Stimulated activated CD8-positive, alpha-beta memory T cell treated with anti-CD3 and anti-CD28 coated beads, Interleukin-12 subunit alpha, Interleukin-12 subunit beta, amount 100 ng/mL, for 4 hours (primary cell): ENCODE measurements at regions not wholly inside any gene's neighbourhood (a gene's known extent, or its start where the extent isn't known, plus 50 kb on each side); places are given as distances from the start of the nearest gene placed in this dataset.

Experiments
- DNase-seq: peaks from one replicate; pipeline ENCODE4 v3.0.0-alpha.2; 2020; ENCODE audit warnings: low read depth

- DNase-seq, result no peak
These were observed 185.8 kb upstream of the SOX5 start for GRCh38 chr12:24135158-24135850.

DNA sequence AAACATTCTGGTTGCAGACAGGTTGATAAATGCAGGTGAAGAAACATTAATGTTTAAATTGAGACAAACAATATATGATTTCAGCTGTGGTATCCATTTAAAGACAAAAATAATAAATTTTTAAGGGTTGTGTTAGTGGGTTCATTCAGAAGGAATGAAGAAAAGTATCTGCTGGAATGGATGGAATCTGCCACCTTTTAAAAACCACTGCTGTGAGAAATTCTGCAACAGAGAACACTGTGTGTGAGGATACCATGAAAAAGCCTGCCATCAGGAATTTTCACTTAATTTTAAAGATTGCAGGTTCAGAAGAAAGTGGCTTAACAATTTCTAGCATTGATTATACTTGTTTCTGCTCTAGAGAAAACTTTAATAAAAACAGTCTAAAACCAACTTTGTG, 184.6 kb upstream of the SOX5 start:
- DNase-seq, result no peak

GRCh38 chr12:24133384-24133783, 183.9 kb upstream of the SOX5 start:
- no peak for DNase-seq

- DNase-seq, result no peak
These were observed 178.7 kb upstream of the SOX5 start for GRCh38 chr12:24127919-24128721.

GRCh38 chr12:24125280-24125679, 175.8 kb upstream of the SOX5 start:
- no peak for DNase-seq

GRCh38 chr12:24121911-24122310, 172.4 kb upstream of the SOX5 start:
- DNase-seq, result no peak

DNA sequence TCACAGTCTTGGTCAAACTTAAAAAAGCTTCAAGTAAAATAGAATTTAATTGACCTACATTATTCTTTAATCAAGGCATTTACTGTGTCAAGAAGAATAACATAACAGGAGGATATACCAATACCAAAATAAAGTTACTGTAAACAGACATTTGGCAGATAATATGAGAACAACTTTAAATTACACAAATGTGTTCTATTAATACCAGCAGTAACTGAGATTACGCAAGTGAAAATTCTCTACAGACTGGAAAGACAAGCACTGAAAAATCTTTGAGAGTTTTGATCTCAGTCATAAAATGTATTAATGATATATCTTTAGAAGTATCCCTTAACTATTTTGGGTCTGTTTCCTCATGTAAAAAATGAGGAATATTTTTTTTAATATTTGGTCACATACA, 169.2 kb upstream of the SOX5 start:
- no peak for DNase-seq

DNA sequence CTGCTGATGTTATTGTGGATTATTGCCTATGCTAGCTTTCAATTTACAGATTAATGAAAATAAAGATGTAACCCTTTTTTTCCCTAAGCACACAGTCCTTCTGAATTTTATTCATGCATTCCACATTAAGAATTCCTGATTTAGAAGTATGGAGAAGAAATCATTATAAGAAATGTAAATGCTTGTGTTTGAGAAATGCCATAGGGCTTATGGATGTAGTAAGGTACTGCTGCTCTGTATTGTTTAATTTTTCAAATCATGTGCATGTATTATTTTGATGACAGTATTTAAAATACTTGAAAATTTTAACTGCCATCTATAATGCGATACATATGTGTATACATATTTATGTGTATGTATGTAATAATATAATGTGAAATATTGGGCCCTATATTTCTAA, 167.1 kb upstream of the SOX5 start:
- DNase-seq, result no peak

GRCh38 chr12:24113701-24114100, 164.2 kb upstream of the SOX5 start:
- no peak for DNase-seq

GRCh38 chr12:24111616-24112015, 162.1 kb upstream of the SOX5 start:
- no peak for DNase-seq

- DNase-seq, result no peak
These were observed 161.6 kb upstream of the SOX5 start for GRCh38 chr12:24111086-24111485.

DNA sequence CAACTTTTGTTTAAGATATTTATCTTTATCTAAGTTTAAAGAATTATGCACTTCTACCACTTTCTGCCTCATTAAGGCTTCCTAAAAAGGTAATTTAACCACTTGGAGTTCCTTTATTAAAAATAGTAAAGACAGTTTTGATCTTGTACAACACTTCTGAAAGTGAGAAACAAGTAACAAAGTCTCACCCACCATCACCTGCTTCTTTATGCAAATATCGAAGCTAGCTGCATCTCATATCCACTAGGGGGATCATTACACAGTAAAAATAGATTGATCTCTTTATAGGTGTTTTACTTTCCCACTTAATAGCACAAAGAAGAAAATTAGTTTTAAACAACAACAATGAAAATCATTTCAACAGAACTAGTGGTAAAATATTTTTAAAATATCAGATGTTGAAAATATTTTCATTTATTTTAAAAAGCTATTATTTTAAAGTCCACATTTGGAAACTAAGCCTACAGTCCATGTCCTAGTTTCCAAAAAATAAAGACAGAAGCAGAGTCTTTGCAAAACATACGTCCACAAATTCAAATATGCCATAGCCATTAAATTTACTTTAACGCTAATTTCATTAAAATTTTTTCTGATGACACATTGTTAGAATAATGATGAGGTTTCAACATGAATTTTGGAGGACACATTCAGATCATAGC, 160.0 kb upstream of the SOX5 start:
- DNase-seq, result no peak

DNA sequence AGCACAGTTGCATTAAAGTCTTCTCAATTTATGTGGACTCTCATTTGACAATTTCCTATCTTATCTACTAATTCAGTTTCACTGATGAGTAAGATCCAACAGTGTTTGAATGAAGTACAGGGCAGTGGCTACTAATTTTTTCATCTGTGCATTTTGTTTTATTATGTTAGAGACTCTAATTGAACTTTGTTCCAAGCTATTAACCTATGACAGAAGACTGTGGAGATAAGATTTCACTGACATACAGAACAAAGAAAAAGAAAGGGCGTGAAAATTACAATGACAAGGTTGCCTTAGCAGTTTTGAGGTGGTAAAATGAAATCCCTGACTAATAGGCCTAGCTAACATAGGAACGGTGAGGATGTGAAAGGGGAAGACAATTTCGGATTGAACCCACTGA, 153.2 kb upstream of the SOX5 start:
- DNase-seq, result no peak

DNA sequence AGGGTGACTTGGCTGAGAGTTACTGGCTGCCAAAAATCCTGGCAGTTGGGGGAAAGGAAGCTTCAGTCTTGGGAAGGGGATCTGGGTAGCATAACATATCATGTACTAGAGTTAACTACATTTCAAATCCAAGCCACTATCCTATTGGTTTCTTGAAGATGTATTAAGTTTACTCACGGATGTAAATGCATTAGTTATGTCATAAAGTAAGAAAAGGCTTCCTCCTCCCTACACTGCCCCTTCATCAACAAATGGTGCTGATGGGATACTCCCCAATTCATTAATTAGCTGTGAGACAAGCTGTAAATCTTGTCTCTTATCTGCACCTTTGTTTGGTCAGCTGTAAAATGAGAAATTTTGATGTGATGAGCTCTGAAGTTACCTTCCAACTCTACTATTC, 150.1 kb upstream of the SOX5 start:
- no peak for DNase-seq

DNA sequence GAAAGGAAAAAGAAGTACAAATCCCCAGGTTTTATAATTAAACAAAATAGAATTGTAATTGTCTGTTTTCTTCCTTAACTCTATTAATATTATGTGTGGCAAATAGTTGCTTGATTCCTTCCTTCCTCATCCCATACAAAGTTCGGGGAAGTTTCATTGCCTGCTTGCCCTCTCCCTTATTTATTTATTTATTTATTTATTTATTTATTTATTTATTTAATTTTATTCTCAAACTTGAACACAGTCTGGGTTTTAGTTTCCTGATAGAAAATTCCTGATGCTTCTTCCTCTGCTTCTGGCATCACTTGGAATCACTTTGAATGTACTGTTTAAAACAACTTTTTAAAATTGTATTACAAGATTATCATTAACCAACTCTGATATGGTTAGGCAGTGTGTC, 145.8 kb upstream of the SOX5 start:
- no peak for DNase-seq

- DNase-seq, result no peak
These were observed 140.0 kb upstream of the SOX5 start for GRCh38 chr12:24089510-24089890.

- no peak for DNase-seq
These were observed 139.5 kb upstream of the SOX5 start for GRCh38 chr12:24088751-24089509.

- DNase-seq, result no peak
These were observed 137.8 kb upstream of the SOX5 start for GRCh38 chr12:24087294-24087693.

GRCh38 chr12:24084800-24085199, 135.3 kb upstream of the SOX5 start:
- DNase-seq, result no peak

- DNase-seq, result no peak
These were observed 134.4 kb upstream of the SOX5 start for GRCh38 chr12:24083838-24084237.

GRCh38 chr12:24081606-24082005, 132.1 kb upstream of the SOX5 start:
- no peak for DNase-seq

- no peak for DNase-seq
These were observed 131.6 kb upstream of the SOX5 start for GRCh38 chr12:24081092-24081529.
